ENCODE measurements at regions not wholly inside any gene's neighbourhood (a gene's known extent, or its start where the extent isn't known, plus 50 kb on each side); places are given as distances from the start of the nearest gene placed in this dataset.
"Not testable (repeated sequence)": the region's sequence is repeated elsewhere in the genome, so short reads cannot be mapped to it uniquely, and the experiment has no call there.

DNA sequence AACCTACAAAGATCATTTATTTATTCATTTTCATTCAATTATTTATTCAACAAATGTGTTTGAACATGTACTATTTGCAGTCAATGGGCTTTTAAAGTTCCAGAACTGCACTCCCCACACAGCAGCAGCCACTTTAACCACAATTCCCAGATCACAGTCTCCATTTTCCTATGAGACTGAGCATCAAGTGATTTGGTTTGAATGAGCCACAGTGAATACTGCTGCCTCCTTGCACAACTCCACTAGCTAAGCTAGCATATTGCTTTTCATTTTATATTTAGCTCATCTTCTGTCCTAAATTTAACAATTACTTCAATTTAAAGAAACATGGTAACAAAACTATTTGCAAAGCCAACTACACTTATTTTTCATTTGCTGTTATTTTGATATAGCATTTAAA, 353.4 kb upstream of the VRK2 start:
- DNase-seq = no peak
- no peak overlapping the region for H3K4me3 ChIP-seq

GRCh38 chr2:57693965-57694364, 352.6 kb upstream of the VRK2 start:
- H3K27me3 ChIP-seq = no peaks in the 10 kb centered on the region
- H3K36me3 ChIP-seq = no peaks in the 10 kb centered on the region
- no peak for DNase-seq

More for the DNA sequence above, 353.4 kb upstream of the VRK2 start:
- Histone ChIP-seq H3K36me3 (no peaks in the 10 kb centered on the region), H3K9me3 (no peaks in the 10 kb centered on the region), H3K27me3 (no peaks in the 10 kb centered on the region)

DNA sequence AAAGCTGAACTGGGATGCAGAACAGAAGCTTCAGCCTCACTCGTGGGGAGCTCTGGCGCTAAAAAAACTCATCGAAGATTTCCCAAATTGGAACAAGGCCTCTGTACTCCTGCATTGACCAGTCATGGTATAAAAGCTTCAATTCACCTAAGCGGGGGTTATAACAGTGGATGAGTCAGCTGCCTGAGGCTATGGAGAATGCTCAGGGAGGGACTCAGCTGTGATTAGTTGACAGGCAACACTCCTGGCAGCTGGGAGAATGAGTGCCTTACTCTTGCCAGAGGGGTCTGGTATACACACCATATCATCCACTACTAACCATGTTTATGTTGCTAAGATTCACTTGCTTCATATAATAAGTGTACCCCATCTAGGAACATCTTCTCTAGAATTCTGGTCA, 350.6 kb upstream of the VRK2 start:
- peak; percentile 0 for DNase-seq
- Histone ChIP-seq H3K36me3 (no peaks in the 10 kb centered on the region), H3K4me3 (no peak overlapping the region), H3K27me3 (no peaks in the 10 kb centered on the region), H3K9me3 (no peaks in the 10 kb centered on the region)

More at GRCh38 chr2:57693965-57694364, 352.6 kb upstream of the VRK2 start:
- Histone ChIP-seq H3K9me3 (no peaks in the 10 kb centered on the region), H3K4me3 (no peak overlapping the region)

- H3K27me3 ChIP-seq = no peaks in the 10 kb centered on the region
- H3K36me3 ChIP-seq = no peaks in the 10 kb centered on the region
- H3K9me3 ChIP-seq = no peaks in the 10 kb centered on the region
- no peak overlapping the region for H3K4me3 ChIP-seq
- no peak for DNase-seq
Measured at GRCh38 chr2:57698392-57698791, 348.2 kb upstream of the VRK2 start.

GRCh38 chr2:57698935-57699449, 347.6 kb upstream of the VRK2 start:
- no peaks in the 10 kb centered on the region for H3K9me3 ChIP-seq
- no peak overlapping the region for H3K4me3 ChIP-seq
- no peak for DNase-seq
- H3K36me3 ChIP-seq = no peaks in the 10 kb centered on the region
- H3K27me3 ChIP-seq = no peaks in the 10 kb centered on the region

GRCh38 chr2:57701391-57701791, 345.2 kb upstream of the VRK2 start:
- Histone ChIP-seq H3K36me3 (no peaks in the 10 kb centered on the region), H3K27me3 (no peaks in the 10 kb centered on the region), H3K4me3 (no peak overlapping the region), H3K9me3 (no peaks in the 10 kb centered on the region)
- no peak for DNase-seq

- H3K4me3 ChIP-seq = no peak overlapping the region
- no peaks in the 10 kb centered on the region for H3K27me3 ChIP-seq
- no peaks in the 10 kb centered on the region for H3K36me3 ChIP-seq
- no peaks in the 10 kb centered on the region for H3K9me3 ChIP-seq
- no peak for DNase-seq
Measured at GRCh38 chr2:57703407-57703806, 343.2 kb upstream of the VRK2 start.

DNA sequence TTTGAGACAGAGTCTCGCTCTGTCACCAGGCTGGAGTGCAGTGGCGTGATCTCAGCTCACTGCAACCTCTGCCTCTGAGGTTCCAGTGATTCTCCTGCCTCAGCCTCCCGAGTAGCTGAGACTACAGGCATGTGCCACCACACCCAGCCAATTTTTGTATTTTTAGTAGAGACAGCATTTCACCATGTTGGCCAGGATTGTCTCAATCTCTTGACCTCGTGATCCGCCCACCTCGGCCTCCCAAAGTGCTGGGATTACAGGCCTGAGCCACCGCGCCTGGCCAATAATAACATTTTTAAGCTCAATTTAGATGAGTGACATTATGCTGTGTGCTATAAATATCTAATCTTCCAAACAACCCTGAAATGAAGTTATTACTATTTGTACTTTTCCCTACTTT, 338.8 kb upstream of the VRK2 start:
- not testable (repeated sequence) for DNase-seq, H3K36me3 ChIP-seq, H3K9me3 ChIP-seq, H3K4me3 ChIP-seq, H3K27me3 ChIP-seq

DNA sequence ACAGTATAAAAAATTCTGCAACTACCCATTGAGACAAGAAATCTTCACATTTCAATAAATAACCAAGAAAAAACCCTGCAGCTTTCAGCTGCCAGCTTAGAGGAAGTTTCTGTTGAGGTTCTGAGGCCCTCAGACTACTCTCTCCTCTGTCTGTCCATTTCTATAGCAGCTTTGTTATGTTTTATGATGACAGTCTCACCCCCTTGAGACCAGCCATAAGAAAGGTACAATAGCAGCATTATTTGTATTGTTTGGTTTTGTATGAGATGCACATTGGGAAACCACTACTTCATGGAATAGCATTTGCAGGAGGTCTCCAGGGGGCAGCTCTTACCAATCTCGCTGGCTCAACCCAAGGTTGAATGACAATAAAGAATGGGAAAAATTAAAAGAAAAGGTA, 334.6 kb upstream of the VRK2 start:
- Histone ChIP-seq H3K9me3 (no peaks in the 10 kb centered on the region), H3K27me3 (no peaks in the 10 kb centered on the region), H3K4me3 (no peak overlapping the region), H3K36me3 (no peaks in the 10 kb centered on the region)
- no peak for DNase-seq

GRCh38 chr2:57720728-57721627, 325.6 kb upstream of the VRK2 start:
- no peaks in the 10 kb centered on the region for H3K9me3 ChIP-seq
- DNase-seq = peak; percentile 1
- no peak overlapping the region for H3K4me3 ChIP-seq
- H3K27me3 ChIP-seq = no peaks in the 10 kb centered on the region
- H3K36me3 ChIP-seq = no peaks in the 10 kb centered on the region

DNA sequence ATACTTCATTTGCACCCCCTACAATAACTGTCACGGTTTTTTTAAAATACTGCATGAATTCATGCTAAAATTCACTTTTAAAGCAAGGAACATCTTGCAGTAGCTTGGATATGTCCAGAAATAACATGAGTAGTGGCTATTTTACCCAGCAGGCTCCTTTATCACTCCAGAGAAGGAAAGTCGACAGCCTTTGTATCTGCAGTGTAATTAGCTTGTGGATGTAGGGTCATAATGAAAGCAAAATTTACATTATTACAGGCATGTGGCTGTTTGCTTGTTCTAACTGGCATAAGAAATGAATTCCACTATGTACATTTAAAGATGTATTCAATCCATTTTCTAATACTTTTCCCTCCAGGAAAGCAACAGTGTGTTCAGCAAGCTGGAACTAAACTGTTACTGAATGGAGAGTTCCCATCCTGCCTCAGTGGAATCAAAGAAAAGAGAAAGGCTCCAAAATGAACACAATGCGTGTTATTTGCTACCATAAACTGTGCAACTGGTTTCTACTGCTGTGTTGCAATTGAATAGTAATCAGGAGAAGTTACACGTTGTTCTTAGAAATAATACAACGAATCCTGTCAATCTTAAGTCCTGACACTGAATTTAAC, 321.2 kb upstream of the VRK2 start:
- no peaks in the 10 kb centered on the region for H3K27me3 ChIP-seq
- H3K36me3 ChIP-seq = no peaks in the 10 kb centered on the region
- DNase-seq = no peak
- H3K9me3 ChIP-seq = no peaks in the 10 kb centered on the region
- H3K4me3 ChIP-seq = no peak overlapping the region

DNA sequence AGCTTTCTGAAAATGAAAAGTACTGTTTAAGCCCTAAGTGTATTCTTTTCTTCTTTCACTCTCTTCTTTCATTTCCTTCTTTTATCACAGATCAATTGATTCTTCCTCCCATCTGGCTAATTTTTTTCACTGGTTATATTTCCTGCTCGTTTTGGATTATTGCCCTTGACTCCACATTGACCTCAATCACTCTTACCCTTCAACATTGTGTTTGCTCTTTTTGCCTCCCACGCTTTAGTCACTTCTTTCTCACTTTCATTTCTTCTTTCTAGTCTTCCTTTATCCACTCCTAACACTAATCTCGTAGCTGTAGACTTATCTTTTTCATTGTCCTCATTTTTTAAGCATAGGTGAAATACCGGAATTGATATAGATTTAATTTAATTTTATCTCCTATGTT, 320.3 kb upstream of the VRK2 start:
- no peak overlapping the region for H3K4me3 ChIP-seq
- no peaks in the 10 kb centered on the region for H3K36me3 ChIP-seq
- no peaks in the 10 kb centered on the region for H3K27me3 ChIP-seq
- no peak for DNase-seq
- H3K9me3 ChIP-seq = no peaks in the 10 kb centered on the region

DNA sequence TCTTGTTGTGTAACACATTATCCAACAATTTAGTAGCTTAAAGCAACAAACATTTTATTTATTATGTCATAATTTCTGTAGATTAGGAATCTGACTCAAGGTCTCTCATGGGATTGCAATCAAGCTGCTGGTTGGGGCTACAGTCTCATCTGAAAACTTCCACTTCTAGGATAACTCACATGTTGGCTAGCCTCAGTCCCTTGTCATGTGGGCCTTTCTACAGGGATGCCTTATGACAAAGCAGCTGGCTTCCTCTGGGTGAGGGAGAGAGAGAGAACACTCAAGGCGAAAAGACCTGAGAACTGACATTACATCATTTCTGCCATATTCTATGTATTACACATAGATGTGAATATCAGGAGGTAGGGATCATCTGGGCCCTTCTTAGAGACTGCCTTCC, 317.9 kb upstream of the VRK2 start:
- no peak overlapping the region for H3K4me3 ChIP-seq
- H3K9me3 ChIP-seq = no peaks in the 10 kb centered on the region
- no peaks in the 10 kb centered on the region for H3K27me3 ChIP-seq
- no peak for DNase-seq
- no peaks in the 10 kb centered on the region for H3K36me3 ChIP-seq

GRCh38 chr2:57733956-57734355, 312.6 kb upstream of the VRK2 start:
- Histone ChIP-seq H3K36me3 (no peaks in the 10 kb centered on the region), H3K9me3 (no peaks in the 10 kb centered on the region), H3K4me3 (no peak overlapping the region), H3K27me3 (no peaks in the 10 kb centered on the region)
- DNase-seq = no peak

GRCh38 chr2:57740891-57741290, 305.7 kb upstream of the VRK2 start:
- H3K4me3 ChIP-seq = no peak overlapping the region
- H3K9me3 ChIP-seq = no peaks in the 10 kb centered on the region
- H3K27me3 ChIP-seq = no peaks in the 10 kb centered on the region
- DNase-seq = no peak
- no peaks in the 10 kb centered on the region for H3K36me3 ChIP-seq

- no peaks in the 10 kb centered on the region for H3K27me3 ChIP-seq
- no peaks in the 10 kb centered on the region for H3K9me3 ChIP-seq
- H3K36me3 ChIP-seq = no peaks in the 10 kb centered on the region
- no peak for DNase-seq
- no peak overlapping the region for H3K4me3 ChIP-seq
Measured at GRCh38 chr2:57753636-57754035, 293.0 kb upstream of the VRK2 start.

- H3K36me3 ChIP-seq = no peaks in the 10 kb centered on the region
- DNase-seq = no peak
- no peaks in the 10 kb centered on the region for H3K27me3 ChIP-seq
- H3K9me3 ChIP-seq = no peaks in the 10 kb centered on the region
- H3K4me3 ChIP-seq = no peak overlapping the region
Measured at GRCh38 chr2:57758686-57759085, 287.9 kb upstream of the VRK2 start.

- Histone ChIP-seq H3K9me3 (no peaks in the 10 kb centered on the region), H3K27me3 (no peaks in the 10 kb centered on the region), H3K36me3 (no peaks in the 10 kb centered on the region), H3K4me3 (no peak overlapping the region)
- no peak for DNase-seq
Measured at GRCh38 chr2:57759131-57759530, 287.5 kb upstream of the VRK2 start.

Measured in MG63 (cell line).